Muscle layer of colon (tissue), 2 donors: ENCODE measurements at regions not wholly inside any gene's neighbourhood (a gene's known extent, or its start where the extent isn't known, plus 50 kb on each side); places are given as distances from the start of the nearest gene placed in this dataset.
"Not testable (repeated sequence)": the region's sequence is repeated elsewhere in the genome, so short reads cannot be mapped to it uniquely, and the experiment has no call there.

Experiments
- H3K27ac ChIP-seq: one replicate; pipeline ENCODE4 v1.7.0; 2013; ENCODE audit warnings: low read depth, mild to moderate bottlenecking, low read length, moderate library complexity
- H3K27me3 ChIP-seq, 2 donors: one replicate each; pipeline ENCODE4 v1.7.0; 2013; ENCODE audit warnings: low read length in 2 of 2, mild to moderate bottlenecking in 2 of 2; ENCODE audit not compliant: insufficient read depth in 2 of 2, control insufficient read depth in 1 of 2
- H3K36me3 ChIP-seq: one replicate; pipeline ENCODE4 v1.7.0; 2013; ENCODE audit warnings: mild to moderate bottlenecking, low read length; ENCODE audit not compliant: insufficient read depth
- H3K4me1 ChIP-seq: one replicate; pipeline ENCODE4 v1.7.0; 2013; ENCODE audit warnings: mild to moderate bottlenecking, low read length; ENCODE audit not compliant: insufficient read depth
- H3K4me3 ChIP-seq, 2 donors: one replicate each; pipeline ENCODE4 v1.7.0; 2013; ENCODE audit warnings: low read length in 2 of 2, low read depth in 1 of 2, mild to moderate bottlenecking in 1 of 2, moderate library complexity in 1 of 2
- H3K9ac ChIP-seq: one replicate; pipeline ENCODE4 v1.7.0; 2013; ENCODE audit warnings: low read length
- H3K9me3 ChIP-seq: one replicate; pipeline ENCODE4 v1.7.0; 2013; ENCODE audit warnings: mild to moderate bottlenecking, low read length
- donor health status: abdominal sarcoma.
- donor health status: Adenocarcinoma of cecum.

- H3K9me3 ChIP-seq = no peaks in the 10 kb centered on the region
- H3K4me3 ChIP-seq = no peak overlapping the region
- H3K27ac ChIP-seq = no peak overlapping the region
- H3K27me3 ChIP-seq = no peaks in the 10 kb centered on the region
- H3K4me1 ChIP-seq = no peaks in the 10 kb centered on the region
- H3K36me3 ChIP-seq = no peaks in the 10 kb centered on the region
- H3K9ac ChIP-seq = no peak overlapping the region
Observed at GRCh38 chr17:53765609-53766008, 57.1 kb upstream of the KIF2B start.

GRCh38 chr17:53765129-53765528, 57.6 kb upstream of the KIF2B start:
- H3K27ac ChIP-seq = no peak overlapping the region
- H3K4me1 ChIP-seq = no peaks in the 10 kb centered on the region
- no peaks in the 10 kb centered on the region for H3K9me3 ChIP-seq
- no peak overlapping the region for H3K4me3 ChIP-seq
- H3K27me3 ChIP-seq = no peaks in the 10 kb centered on the region
- H3K9ac ChIP-seq = no peak overlapping the region
- H3K36me3 ChIP-seq = no peaks in the 10 kb centered on the region

- no peak overlapping the region for H3K4me3 ChIP-seq
- H3K9me3 ChIP-seq = no peaks in the 10 kb centered on the region
- H3K9ac ChIP-seq = no peak overlapping the region
- H3K27me3 ChIP-seq = no peaks in the 10 kb centered on the region
- no peaks in the 10 kb centered on the region for H3K36me3 ChIP-seq
- H3K4me1 ChIP-seq = no peaks in the 10 kb centered on the region
- no peak overlapping the region for H3K27ac ChIP-seq
Observed at GRCh38 chr17:53757559-53757958, 65.2 kb upstream of the KIF2B start.

GRCh38 chr17:53757116-53757515, 65.6 kb upstream of the KIF2B start:
- H3K9me3 ChIP-seq, H3K4me1 ChIP-seq, H3K27me3 ChIP-seq, H3K27ac ChIP-seq, H3K9ac ChIP-seq, H3K4me3 ChIP-seq, H3K36me3 ChIP-seq: not testable (repeated sequence)

GRCh38 chr17:53749178-53749577, 73.5 kb upstream of the KIF2B start:
- H3K27ac ChIP-seq = no peak overlapping the region
- H3K4me3 ChIP-seq = no peak overlapping the region
- no peaks in the 10 kb centered on the region for H3K36me3 ChIP-seq
- H3K9ac ChIP-seq = no peak overlapping the region
- no peaks in the 10 kb centered on the region for H3K9me3 ChIP-seq
- no peaks in the 10 kb centered on the region for H3K4me1 ChIP-seq
- H3K27me3 ChIP-seq = no peaks in the 10 kb centered on the region

GRCh38 chr17:53748159-53748820, 74.4 kb upstream of the KIF2B start:
- H3K4me1 ChIP-seq, H3K9ac ChIP-seq, H3K36me3 ChIP-seq: not testable (repeated sequence)

GRCh38 chr17:53740312-53740711, 82.4 kb upstream of the KIF2B start:
- Histone ChIP-seq H3K36me3 (no peaks in the 10 kb centered on the region), H3K4me3 (no peak overlapping the region), H3K9me3 (no peaks in the 10 kb centered on the region)

More at GRCh38 chr17:53748159-53748820, 74.4 kb upstream of the KIF2B start:
- not testable (repeated sequence) for H3K9me3 ChIP-seq, H3K4me3 ChIP-seq, H3K27ac ChIP-seq, H3K27me3 ChIP-seq

GRCh38 chr17:53736516-53737240, 86.0 kb upstream of the KIF2B start:
- Histone ChIP-seq H3K4me3 (no peak overlapping the region), H3K36me3 (no peaks in the 10 kb centered on the region), H3K9me3 (no peaks in the 10 kb centered on the region), H3K27me3 (no peaks in the 10 kb centered on the region), H3K4me1 (peaks cover 6% of the 10 kb centered on the region), H3K9ac (no peak overlapping the region), H3K27ac (no peak overlapping the region)

More at GRCh38 chr17:53740312-53740711, 82.4 kb upstream of the KIF2B start:
- Histone ChIP-seq H3K4me1 (peaks cover 6% of the 10 kb centered on the region), H3K27ac (no peak overlapping the region), H3K27me3 (no peaks in the 10 kb centered on the region), H3K9ac (no peak overlapping the region)

- Histone ChIP-seq H3K4me3 (no peak overlapping the region), H3K9me3 (no peaks in the 10 kb centered on the region), H3K36me3 (no peaks in the 10 kb centered on the region), H3K27ac (no peak overlapping the region), H3K9ac (no peak overlapping the region), H3K27me3 (no peaks in the 10 kb centered on the region), H3K4me1 (no peaks in the 10 kb centered on the region)
Observed at GRCh38 chr17:53724726-53725125, 98.0 kb upstream of the KIF2B start.

GRCh38 chr17:53722407-53722806, 100.3 kb upstream of the KIF2B start:
- Histone ChIP-seq H3K36me3 (no peaks in the 10 kb centered on the region), H3K27me3 (no peaks in the 10 kb centered on the region), H3K9me3 (no peaks in the 10 kb centered on the region), H3K4me3 (no peak overlapping the region), H3K4me1 (no peaks in the 10 kb centered on the region), H3K27ac (no peak overlapping the region), H3K9ac (no peak overlapping the region)

GRCh38 chr17:53721101-53721500, 101.6 kb upstream of the KIF2B start:
- no peaks in the 10 kb centered on the region for H3K9me3 ChIP-seq
- H3K4me1 ChIP-seq = no peaks in the 10 kb centered on the region
- no peak overlapping the region for H3K4me3 ChIP-seq
- H3K9ac ChIP-seq = no peak overlapping the region
- no peak overlapping the region for H3K27ac ChIP-seq
- H3K36me3 ChIP-seq = no peaks in the 10 kb centered on the region
- no peaks in the 10 kb centered on the region for H3K27me3 ChIP-seq

GRCh38 chr17:53719229-53719628, 103.5 kb upstream of the KIF2B start:
- H3K9me3 ChIP-seq = no peaks in the 10 kb centered on the region
- H3K27ac ChIP-seq = no peak overlapping the region
- H3K4me1 ChIP-seq = no peaks in the 10 kb centered on the region
- H3K36me3 ChIP-seq = no peaks in the 10 kb centered on the region
- no peaks in the 10 kb centered on the region for H3K27me3 ChIP-seq
- no peak overlapping the region for H3K9ac ChIP-seq
- H3K4me3 ChIP-seq = no peak overlapping the region
